PC-9 (cell line): ENCODE measurements at regions not wholly inside any gene's neighbourhood (a gene's known extent, or its start where the extent isn't known, plus 50 kb on each side); places are given as distances from the start of the nearest gene placed in this dataset.

ENCODE experiments used
- EZH2 ChIP-seq: fragments of 200-600 bp; sonication (generic); IDR thresholded peaks from 2 replicates; pipeline ENCODE4 v1.8.0; 2017; ENCODE audit warnings: antibody characterized with exemption, low read depth
- TF ChIP-seq, protein P1 (sequence below): fragments of 200-600 bp; sonication (generic); conservative IDR thresholded peaks from 2 replicates; pipeline ENCODE4 v1.6.1; 2017; ENCODE audit warnings: mixed run types, antibody characterized with exemption, mild to moderate bottlenecking, moderate library complexity

- TF ChIP-seq, protein P1, sequence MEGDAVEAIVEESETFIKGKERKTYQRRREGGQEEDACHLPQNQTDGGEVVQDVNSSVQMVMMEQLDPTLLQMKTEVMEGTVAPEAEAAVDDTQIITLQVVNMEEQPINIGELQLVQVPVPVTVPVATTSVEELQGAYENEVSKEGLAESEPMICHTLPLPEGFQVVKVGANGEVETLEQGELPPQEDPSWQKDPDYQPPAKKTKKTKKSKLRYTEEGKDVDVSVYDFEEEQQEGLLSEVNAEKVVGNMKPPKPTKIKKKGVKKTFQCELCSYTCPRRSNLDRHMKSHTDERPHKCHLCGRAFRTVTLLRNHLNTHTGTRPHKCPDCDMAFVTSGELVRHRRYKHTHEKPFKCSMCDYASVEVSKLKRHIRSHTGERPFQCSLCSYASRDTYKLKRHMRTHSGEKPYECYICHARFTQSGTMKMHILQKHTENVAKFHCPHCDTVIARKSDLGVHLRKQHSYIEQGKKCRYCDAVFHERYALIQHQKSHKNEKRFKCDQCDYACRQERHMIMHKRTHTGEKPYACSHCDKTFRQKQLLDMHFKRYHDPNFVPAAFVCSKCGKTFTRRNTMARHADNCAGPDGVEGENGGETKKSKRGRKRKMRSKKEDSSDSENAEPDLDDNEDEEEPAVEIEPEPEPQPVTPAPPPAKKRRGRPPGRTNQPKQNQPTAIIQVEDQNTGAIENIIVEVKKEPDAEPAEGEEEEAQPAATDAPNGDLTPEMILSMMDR, result no peak
- no peak for TF ChIP-seq EZH2
Measured at GRCh38 chr7:86947929-86948328, 111.5 kb downstream of the ELAPOR2 start.
